ENCODE measurements at regions not wholly inside any gene's neighbourhood (a gene's known extent, or its start where the extent isn't known, plus 50 kb on each side); places are given as distances from the start of the nearest gene placed in this dataset.

- Mint-ChIP-seq H3K27me3 (ENCODE audit: low read depth) (peaks cover 2% of the 10 kb centered on the region; the same call in 1 of the 2 replicates), H3K4me3 (peak overlapping the region in 1 of 2 experiments; percentile 6; a peak in 1 of 5 replicates), H3K36me3 (ENCODE audit: insufficient read depth in 1 of 3, low read depth in 3 of 3) (peaks cover 0 to 2% (median 0%) of the 10 kb centered on the region in 3 experiments; a peak in 2 of 7 replicates), H3K27ac (peak overlapping the region in 2 of 3 experiments; percentile 93 to 94; a peak in 6 of 7 replicates), H3K9me3 (no peaks in the 10 kb centered on the region; a peak in 2 of 5 replicates), H3K4me1 (peaks cover 20 to 24% of the 10 kb centered on the region in 2 experiments)
- Histone ChIP-seq H3K14ac (ENCODE audit: insufficient read depth, low read length) (no peak overlapping the region), H3K27ac (ENCODE audit: insufficient read length, low read depth, low read length) (no peak overlapping the region), H4K20me1 (ENCODE audit: control insufficient read depth, insufficient read depth, insufficient read length) (no peaks in the 10 kb centered on the region), H2BK12ac (ENCODE audit: insufficient read length, low read depth, low read length) (no peak overlapping the region), H4K5ac (ENCODE audit: insufficient read length, low read depth, low read length) (no peak overlapping the region), H3K9me3 (ENCODE audit: control insufficient read depth, low read depth, low read length) (no peaks in the 10 kb centered on the region), H2AK5ac (ENCODE audit: insufficient read length, low read length) (no peak overlapping the region), H4K91ac (ENCODE audit: insufficient read length, low read depth, low read length) (no peak overlapping the region), H3T11ph (ENCODE audit: low read length) (peak overlapping the region; percentile 19), H3K56ac (ENCODE audit: insufficient read length, low read depth, low read length) (no peak overlapping the region), H2BK20ac (ENCODE audit: low read depth, low read length, poor library complexity, severe bottlenecking) (no peak overlapping the region), H3K27me3 (ENCODE audit: insufficient read depth, low read length) (no peaks in the 10 kb centered on the region), H3K79me2 (ENCODE audit: insufficient read depth, low read length) (no peaks in the 10 kb centered on the region), H3K9ac (ENCODE audit: extremely low read depth, insufficient read length, low read length) (no peak overlapping the region), H2AFZ (ENCODE audit: low read length) (no peak overlapping the region), H3K4ac (ENCODE audit: low read depth, low read length) (no peak overlapping the region; the same call in 1 of the 2 replicates), H2BK15ac (ENCODE audit: low read depth, low read length) (no peak overlapping the region), H3K23ac (ENCODE audit: insufficient read length, low read depth, low read length) (no peak overlapping the region), H3K23me2 (ENCODE audit: insufficient read length, low read depth, low read length, poor library complexity, severe bottlenecking) (peaks cover 6% of the 10 kb centered on the region), H2BK120ac (ENCODE audit: low read depth, low read length, poor library complexity, severe bottlenecking) (no peak overlapping the region), H2BK5ac (ENCODE audit: insufficient read length, low read length) (no peak overlapping the region), H3K18ac (ENCODE audit: insufficient read length, low read depth, low read length) (no peak overlapping the region), H4K8ac (replicated peaks; ENCODE audit: insufficient read length, low read depth, low read length) (no peak overlapping the region), H3K4me1 (ENCODE audit: insufficient read depth, low read length) (no peaks in the 10 kb centered on the region; the same call in 1 of the 2 replicates), H3K79me1 (ENCODE audit: insufficient read depth, low read depth, low read length, poor library complexity, severe bottlenecking) (no peaks in the 10 kb centered on the region), H3K4me2 (ENCODE audit: insufficient read depth, insufficient read length, low read length) (no peak overlapping the region)
- DNase-seq: no peak
- TF ChIP-seq, protein P1, sequence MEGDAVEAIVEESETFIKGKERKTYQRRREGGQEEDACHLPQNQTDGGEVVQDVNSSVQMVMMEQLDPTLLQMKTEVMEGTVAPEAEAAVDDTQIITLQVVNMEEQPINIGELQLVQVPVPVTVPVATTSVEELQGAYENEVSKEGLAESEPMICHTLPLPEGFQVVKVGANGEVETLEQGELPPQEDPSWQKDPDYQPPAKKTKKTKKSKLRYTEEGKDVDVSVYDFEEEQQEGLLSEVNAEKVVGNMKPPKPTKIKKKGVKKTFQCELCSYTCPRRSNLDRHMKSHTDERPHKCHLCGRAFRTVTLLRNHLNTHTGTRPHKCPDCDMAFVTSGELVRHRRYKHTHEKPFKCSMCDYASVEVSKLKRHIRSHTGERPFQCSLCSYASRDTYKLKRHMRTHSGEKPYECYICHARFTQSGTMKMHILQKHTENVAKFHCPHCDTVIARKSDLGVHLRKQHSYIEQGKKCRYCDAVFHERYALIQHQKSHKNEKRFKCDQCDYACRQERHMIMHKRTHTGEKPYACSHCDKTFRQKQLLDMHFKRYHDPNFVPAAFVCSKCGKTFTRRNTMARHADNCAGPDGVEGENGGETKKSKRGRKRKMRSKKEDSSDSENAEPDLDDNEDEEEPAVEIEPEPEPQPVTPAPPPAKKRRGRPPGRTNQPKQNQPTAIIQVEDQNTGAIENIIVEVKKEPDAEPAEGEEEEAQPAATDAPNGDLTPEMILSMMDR (conservative IDR thresholded peaks at IDR 0.05): no peak
- no CpG with 5 or more reads among the region's 3 CpGs for WGBS (ENCODE audit: extremely low coverage, insufficient read length, low lambda C conversion rate)
Measured at GRCh38 chr6:27816906-27817305, 95.3 kb downstream of the OR2B2 start.
